Endodermal cell (in vitro differentiated cells): ENCODE measurements at regions not wholly inside any gene's neighbourhood (a gene's known extent, or its start where the extent isn't known, plus 50 kb on each side); places are given as distances from the start of the nearest gene placed in this dataset.

Experiments
- DNase-seq: peaks from one replicate; pipeline ENCODE4 v3.0.0-alpha.2; 2017
- H3K27ac ChIP-seq: 2 replicates; pipeline ENCODE4 v1.5.1; 2013; ENCODE audit warnings: mild to moderate bottlenecking, low read depth, low read length, moderate library complexity
- H3K27me3 ChIP-seq: 2 replicates; pipeline ENCODE4 v1.6.1; 2013; ENCODE audit warnings: mild to moderate bottlenecking, low read length, moderate library complexity; ENCODE audit not compliant: insufficient read depth, control insufficient read depth, poor library complexity, severe bottlenecking
- H3K36me3 ChIP-seq: 2 replicates; pipeline ENCODE4 v1.7.0; 2013; ENCODE audit warnings: mild to moderate bottlenecking, low read length, moderate library complexity; ENCODE audit not compliant: control insufficient read depth, insufficient read depth
- H3K4me1 ChIP-seq: one replicate; pipeline ENCODE4 v1.7.0; 2013; ENCODE audit warnings: low read length; ENCODE audit not compliant: control insufficient read depth, insufficient read depth
- H3K4me3 ChIP-seq: 2 replicates; pipeline ENCODE4 v1.5.1; 2013; ENCODE audit warnings: mild to moderate bottlenecking, low read length, moderate library complexity
- H3K9ac ChIP-seq: 2 replicates; pipeline ENCODE4 v1.6.1; 2013; ENCODE audit warnings: mild to moderate bottlenecking, low read length, moderate library complexity; ENCODE audit not compliant: poor library complexity, severe bottlenecking; ENCODE audit errors: extremely low read depth
- H3K9me3 ChIP-seq: 2 replicates; pipeline ENCODE4 v1.6.1; 2013; ENCODE audit warnings: mild to moderate bottlenecking, low read length, moderate library complexity; ENCODE audit not compliant: control insufficient read depth
- H3K27ac Mint-ChIP-seq: 2 replicates; pipeline ENCODE4 v1.8.0; 2020; ENCODE audit warnings: mixed read lengths
- H3K27me3 Mint-ChIP-seq: 2 replicates; pipeline ENCODE4 v1.8.0; 2021; ENCODE audit warnings: mild to moderate bottlenecking, mixed read lengths; ENCODE audit not compliant: insufficient read depth
- H3K36me3 Mint-ChIP-seq: 2 replicates; pipeline ENCODE4 v1.8.0; 2020; ENCODE audit warnings: low read depth, mixed read lengths
- H3K4me1 Mint-ChIP-seq: 2 replicates; pipeline ENCODE4 v1.8.0; 2020; ENCODE audit warnings: mixed read lengths
- H3K4me3 Mint-ChIP-seq: 2 replicates; pipeline ENCODE4 v1.8.0; 2020; ENCODE audit warnings: mild to moderate bottlenecking, moderate library complexity, mixed read lengths
- H3K9me3 Mint-ChIP-seq: 2 replicates; pipeline ENCODE4 v1.8.0; 2020; ENCODE audit warnings: mild to moderate bottlenecking, mixed read lengths
- CTCF ChIP-seq: fragments of 200-600 bp; sonication (generic); conservative IDR thresholded peaks from 2 replicates; pipeline ENCODE4 v1.5.0; 2021; ENCODE audit warnings: antibody characterized with exemption, mild to moderate bottlenecking
- WGBS, 2 experiments: methylation state at CpG; one replicate each; pipeline versions ENCODE4 v1.1.5 to v1.1.7; 2013; ENCODE audit warnings: missing lambda C conversion rate in 2 of 2, mixed read lengths in 1 of 2; ENCODE audit not compliant: insufficient coverage in 1 of 2, insufficient read length in 1 of 2; 5-methylcytosine and 5-hydroxymethylcytosine counted together

- H3K9ac ChIP-seq, result no peak overlapping the region
- H3K36me3 Mint-ChIP-seq, result no peaks in the 10 kb centered on the region
- no peak overlapping the region for H3K4me3 Mint-ChIP-seq
- H3K27ac ChIP-seq, result no peak overlapping the region
- H3K27ac Mint-ChIP-seq, result no peak overlapping the region
- H3K4me1 Mint-ChIP-seq, result no peaks in the 10 kb centered on the region
- no peaks in the 10 kb centered on the region for H3K9me3 ChIP-seq
- no peaks in the 10 kb centered on the region for H3K36me3 ChIP-seq
- no peak overlapping the region for H3K4me3 ChIP-seq
- no peaks in the 10 kb centered on the region for H3K27me3 Mint-ChIP-seq
- H3K27me3 ChIP-seq, result no peaks in the 10 kb centered on the region
- no peaks in the 10 kb centered on the region for H3K9me3 Mint-ChIP-seq
- DNase-seq, result no peak
- H3K4me1 ChIP-seq, result no peaks in the 10 kb centered on the region
- TF ChIP-seq CTCF, result no peak
Observed at GRCh38 chr18:45137087-45137419, 456.4 kb downstream of the SETBP1 start.

GRCh38 chr18:45139478-45139877 lies 458.8 kb downstream of the SETBP1 start:
- no peaks in the 10 kb centered on the region for H3K27me3 Mint-ChIP-seq
- Histone ChIP-seq H3K9me3 (no peaks in the 10 kb centered on the region), H3K4me3 (no peak overlapping the region), H3K9ac (no peak overlapping the region), H3K27ac (no peak overlapping the region), H3K4me1 (no peaks in the 10 kb centered on the region), H3K27me3 (no peaks in the 10 kb centered on the region), H3K36me3 (no peaks in the 10 kb centered on the region)
- no peaks in the 10 kb centered on the region for H3K9me3 Mint-ChIP-seq
- 91 to 100% methylated on average over 3 to 4 of the region's 4 CpGs for WGBS, 2 experiments
- H3K4me1 Mint-ChIP-seq, result peaks cover 5% of the 10 kb centered on the region
- no peaks in the 10 kb centered on the region for H3K36me3 Mint-ChIP-seq
- no peak overlapping the region for H3K27ac Mint-ChIP-seq
- TF ChIP-seq CTCF, result no peak
- no peak for DNase-seq
- no peak overlapping the region for H3K4me3 Mint-ChIP-seq

- Histone ChIP-seq H3K4me1 (no peaks in the 10 kb centered on the region), H3K27me3 (no peaks in the 10 kb centered on the region), H3K9me3 (no peaks in the 10 kb centered on the region), H3K9ac (no peak overlapping the region), H3K36me3 (no peaks in the 10 kb centered on the region), H3K27ac (no peak overlapping the region), H3K4me3 (no peak overlapping the region)
- Mint-ChIP-seq H3K36me3 (no peaks in the 10 kb centered on the region), H3K4me3 (no peak overlapping the region), H3K27me3 (no peaks in the 10 kb centered on the region), H3K9me3 (no peaks in the 10 kb centered on the region), H3K4me1 (peaks cover 8% of the 10 kb centered on the region), H3K27ac (no peak overlapping the region)
- WGBS, 2 experiments, result 67 to 75% methylated on average over 1 of the region's 1 CpG
- DNase-seq, result no peak
- TF ChIP-seq CTCF, result no peak
Observed at GRCh38 chr18:45142868-45143267, 462.2 kb downstream of the SETBP1 start.
